GM18502 (cell line): ENCODE measurements at regions not wholly inside any gene's neighbourhood (a gene's known extent, or its start where the extent isn't known, plus 50 kb on each side); places are given as distances from the start of the nearest gene placed in this dataset.
"Not testable (repeated sequence)": the region's sequence is repeated elsewhere in the genome, so short reads cannot be mapped to it uniquely, and the experiment has no call there.

Source experiments
- ATAC-seq: cut with Tn5 transposase; IDR thresholded peaks from one replicate; pipeline ENCODE4 v1.9.1; 2021; ENCODE audit warnings: mild to moderate bottlenecking; ENCODE audit not compliant: unreplicated experiment, poor library complexity

GRCh38 chr6:4256969-4257368, 121.6 kb upstream of the ECI2 start:
- no peak for ATAC-seq

- no peak for ATAC-seq
These were observed 118.3 kb upstream of the ECI2 start for GRCh38 chr6:4253604-4254231.

DNA sequence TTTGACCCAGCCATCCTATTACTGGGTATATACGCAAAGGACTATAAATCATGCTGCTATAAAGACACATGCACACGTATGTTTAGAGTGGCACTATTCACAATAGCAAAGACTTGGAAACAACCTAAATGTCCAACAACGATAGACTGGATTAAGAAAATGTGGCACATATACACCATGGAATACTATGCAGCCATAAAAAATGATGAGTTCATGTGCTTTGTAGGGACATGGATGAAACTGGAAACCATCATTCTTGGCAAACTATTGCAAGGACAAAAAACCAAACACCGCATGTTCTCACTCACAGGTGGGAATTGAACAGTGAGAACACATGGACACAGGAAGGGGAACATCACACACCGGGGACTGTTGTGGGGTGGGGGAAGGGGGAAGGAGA, 117.1 kb upstream of the ECI2 start:
- not testable (repeated sequence) for ATAC-seq

GRCh38 chr6:4250645-4251044, 115.3 kb upstream of the ECI2 start:
- no peak for ATAC-seq

- not testable (repeated sequence) for ATAC-seq
These were observed 108.5 kb upstream of the ECI2 start for GRCh38 chr6:4243832-4244231.

DNA sequence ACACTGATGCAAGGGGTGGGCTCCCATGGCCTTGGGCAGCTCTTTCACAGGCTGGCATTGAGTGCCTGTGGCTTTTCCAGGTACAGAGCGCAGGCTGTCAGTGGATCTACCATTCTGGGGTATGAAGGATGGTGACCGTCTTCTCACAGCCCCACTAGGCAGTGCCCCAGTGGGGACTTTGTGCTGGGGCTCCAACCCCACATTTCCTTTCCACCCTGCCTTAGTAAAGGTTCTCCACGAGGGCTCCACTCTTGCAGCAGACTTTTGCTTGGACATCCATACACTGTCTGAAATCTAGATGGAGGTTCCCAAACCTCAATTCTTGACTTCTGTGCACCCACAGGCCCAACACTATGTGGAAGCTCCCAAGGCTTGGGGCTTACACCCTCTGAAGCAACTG, 107.9 kb upstream of the ECI2 start:
- ATAC-seq = no peak

- no peak for ATAC-seq
These were observed 107.2 kb upstream of the ECI2 start for GRCh38 chr6:4242601-4243000.

- ATAC-seq = no peak
These were observed 104.8 kb upstream of the ECI2 start for GRCh38 chr6:4240148-4240547.

DNA sequence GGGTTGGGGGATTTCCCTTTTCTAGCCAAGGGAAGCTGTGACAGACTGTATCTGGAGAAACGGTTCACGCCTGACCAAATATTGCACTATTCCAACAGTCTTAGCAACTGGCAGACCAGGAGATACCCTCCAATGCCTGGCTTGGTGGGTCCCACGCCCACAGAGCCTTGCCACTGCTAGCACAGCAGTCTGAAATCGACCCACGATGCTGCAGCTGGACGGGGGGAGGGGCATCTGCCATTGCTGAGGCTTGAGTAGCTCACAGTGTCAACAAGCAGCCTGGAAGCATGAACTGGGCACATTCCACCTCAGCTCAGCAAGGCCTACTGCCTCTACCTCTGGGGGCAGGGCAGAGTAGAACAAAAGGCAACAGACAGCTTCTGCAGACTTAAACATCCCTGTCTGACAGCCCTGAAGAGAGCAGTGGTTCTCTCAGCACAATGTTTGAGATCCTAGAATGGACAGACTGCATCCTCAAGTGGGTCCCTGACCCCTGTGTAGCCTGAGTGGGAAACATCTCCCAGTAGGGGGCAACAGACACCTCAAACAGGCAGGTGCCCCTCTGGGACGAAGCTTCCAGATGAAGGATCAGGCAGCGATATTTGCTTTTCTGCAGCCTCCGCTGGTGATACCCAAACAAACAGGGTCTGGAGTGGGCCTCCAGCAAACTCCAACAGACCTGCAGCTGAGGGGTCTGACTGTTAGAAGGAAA, 89.9 kb upstream of the ECI2 start:
- ATAC-seq = no peak

GRCh38 chr6:4224067-4224978, 88.9 kb upstream of the ECI2 start:
- ATAC-seq = no peak

- no peak for ATAC-seq
These were observed 85.2 kb upstream of the ECI2 start for GRCh38 chr6:4220558-4220957.

GRCh38 chr6:4218619-4219317, 83.4 kb upstream of the ECI2 start:
- not testable (repeated sequence) for ATAC-seq

- no peak for ATAC-seq
These were observed 77.2 kb upstream of the ECI2 start for GRCh38 chr6:4212588-4212987.

DNA sequence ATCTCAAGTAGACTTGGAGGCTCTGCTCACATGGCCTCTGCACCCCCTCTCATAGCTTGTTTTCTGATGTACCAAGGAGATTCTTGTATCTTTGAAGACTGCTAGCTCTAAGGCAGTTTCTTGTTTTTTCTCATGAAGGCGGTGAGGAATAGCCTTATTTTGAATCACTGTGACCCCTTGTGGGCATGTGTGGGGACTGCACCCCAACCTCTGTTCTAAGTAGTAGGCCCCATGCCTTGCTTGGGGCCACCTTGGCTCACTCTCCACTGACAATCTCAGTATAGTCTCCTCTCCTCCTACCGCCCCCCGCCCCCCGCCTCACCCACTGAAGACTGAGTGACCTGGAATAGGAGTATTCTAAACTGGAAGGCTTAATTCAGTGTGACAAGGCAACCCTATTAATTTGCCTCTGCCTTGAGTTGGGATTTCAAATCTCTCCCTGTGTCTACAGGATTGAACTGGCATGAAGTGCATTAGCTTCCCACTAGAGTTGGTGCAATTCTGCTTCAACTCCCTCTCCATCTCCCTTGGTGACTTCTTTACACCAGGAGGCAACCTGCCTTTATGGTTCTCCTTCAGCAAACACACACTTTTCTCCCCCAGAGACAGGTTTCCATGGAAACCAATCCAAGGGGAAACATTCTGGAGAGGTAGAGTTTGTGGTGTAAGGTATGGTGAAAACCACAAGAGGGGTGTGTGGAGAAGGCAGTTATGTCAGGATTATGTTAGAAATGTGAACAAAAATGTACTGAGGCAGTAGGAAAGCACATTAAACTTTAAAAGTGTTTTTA, 75.4 kb upstream of the ECI2 start:
- peak; percentile 62 for ATAC-seq

- ATAC-seq = no peak
These were observed 73.8 kb upstream of the ECI2 start for GRCh38 chr6:4209196-4209595.

DNA sequence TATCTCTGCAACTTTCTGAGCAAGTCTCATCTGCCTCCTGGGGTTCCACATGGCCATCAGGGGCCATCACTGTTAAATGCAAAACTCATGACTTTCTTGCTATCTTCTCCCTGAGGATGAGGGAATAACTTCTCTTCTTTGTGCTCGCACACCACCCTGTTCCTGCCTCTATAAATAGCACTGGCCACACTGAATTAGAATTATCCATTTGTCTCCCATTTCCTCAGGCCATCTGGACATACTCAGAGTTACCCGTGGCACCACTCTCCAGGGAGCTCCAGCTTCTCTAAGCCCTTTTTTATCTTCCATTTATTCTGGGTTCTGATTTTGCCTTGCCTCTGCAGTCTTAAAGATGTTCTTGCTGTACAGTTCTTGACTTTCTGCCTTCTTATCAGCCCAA, 72.8 kb upstream of the ECI2 start:
- no peak for ATAC-seq

DNA sequence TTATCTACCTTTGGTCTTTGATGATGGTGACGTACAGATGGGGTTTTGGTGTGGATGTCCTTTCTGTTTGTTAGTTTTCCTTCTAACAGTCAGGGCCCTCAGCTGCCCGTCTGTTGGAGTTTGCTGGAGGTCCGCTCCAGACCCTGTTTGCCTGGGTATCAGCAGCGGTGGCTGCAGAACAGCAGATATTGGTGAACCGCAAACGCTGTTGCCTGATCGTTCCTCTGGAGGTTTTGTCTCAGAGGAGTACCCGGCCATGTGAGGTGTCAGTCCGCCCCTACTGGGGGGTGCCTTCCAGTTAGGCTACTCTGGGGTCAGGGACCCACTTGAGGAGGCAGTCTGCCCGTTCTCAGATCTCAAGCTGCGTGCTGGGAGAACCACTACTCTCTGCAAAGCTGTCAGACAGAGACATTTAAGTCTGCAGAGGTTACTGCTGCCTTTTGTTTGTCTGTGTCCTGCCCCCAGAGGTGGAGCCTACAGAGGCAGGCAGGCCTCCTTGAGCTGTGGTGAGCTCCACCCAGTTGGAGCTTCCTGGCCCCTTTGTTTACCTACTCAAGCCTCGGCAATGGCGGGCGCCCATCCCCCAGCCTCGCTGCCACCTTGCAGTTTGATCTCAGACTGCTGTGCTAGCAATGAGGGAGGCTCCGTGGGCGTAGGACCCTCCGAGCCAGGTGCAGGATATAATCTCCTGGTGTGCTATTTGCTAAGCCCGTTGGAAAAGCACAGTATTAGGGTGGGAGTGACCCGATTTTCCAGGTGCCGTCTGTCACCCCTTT, 68.5 kb upstream of the ECI2 start:
- not testable (repeated sequence) for ATAC-seq

DNA sequence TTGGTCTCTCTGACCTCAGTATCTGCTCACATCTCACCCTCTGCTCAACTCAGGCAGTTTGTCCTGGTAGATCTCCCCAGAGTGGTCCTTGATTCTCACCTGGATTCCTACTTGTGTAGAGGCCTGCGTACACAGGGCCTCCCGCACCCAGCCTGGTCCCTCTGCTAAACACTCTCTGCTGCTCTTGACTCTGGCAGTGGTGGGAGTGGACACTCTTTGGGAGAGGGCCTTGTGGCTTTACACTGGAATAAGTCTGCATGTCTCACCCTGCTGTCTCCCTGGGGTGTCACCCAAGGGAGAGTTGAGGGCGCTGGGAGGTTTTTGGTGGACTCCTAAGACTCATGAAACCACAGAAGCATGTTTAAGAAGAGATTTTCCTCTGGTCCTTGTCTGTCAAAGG, 57.3 kb upstream of the ECI2 start:
- ATAC-seq = no peak

GRCh38 chr6:4192173-4192572, 56.8 kb upstream of the ECI2 start:
- ATAC-seq = no peak
